Osteoblast (primary cell): ENCODE measurements at regions not wholly inside any gene's neighbourhood (a gene's known extent, or its start where the extent isn't known, plus 50 kb on each side); places are given as distances from the start of the nearest gene placed in this dataset.

Experiments
- DNase-seq: peaks from one replicate; pipeline ENCODE4 v3.0.0; 2011; ENCODE audit warnings: low spot score, mixed read lengths; ENCODE audit not compliant: insufficient read length; ENCODE audit errors: missing footprints
- H2AFZ ChIP-seq: 2 replicates; pipeline ENCODE4 v1.6.0; 2011; ENCODE audit warnings: mild to moderate bottlenecking, low read length
- H3K27ac ChIP-seq: 2 replicates; pipeline ENCODE4 v1.5.1; 2011; ENCODE audit warnings: mild to moderate bottlenecking, low read depth, low read length, moderate library complexity
- H3K27me3 ChIP-seq: 2 replicates; pipeline ENCODE4 v1.6.0; 2012; ENCODE audit warnings: mild to moderate bottlenecking, control low read depth, inconsistent platforms, low read length, moderate library complexity; ENCODE audit not compliant: insufficient read depth
- H3K36me3 ChIP-seq: 2 replicates; pipeline ENCODE4 v1.5.1; 2011; ENCODE audit warnings: mild to moderate bottlenecking, low read length, control low read depth, moderate library complexity; ENCODE audit not compliant: insufficient read depth
- H3K4me1 ChIP-seq: 2 replicates; pipeline ENCODE4 v1.5.1; 2011; ENCODE audit warnings: mild to moderate bottlenecking, low read length, control low read depth, moderate library complexity; ENCODE audit not compliant: insufficient read depth
- H3K4me2 ChIP-seq: 2 replicates; pipeline ENCODE4 v1.6.0; 2011; ENCODE audit warnings: mild to moderate bottlenecking, low read length; ENCODE audit not compliant: insufficient read depth
- H3K4me3 ChIP-seq: fragments of 200-600 bp; sonication (generic); 3 replicates; pipeline ENCODE4 v1.5.1; 2012; ENCODE audit warnings: mild to moderate bottlenecking, low read length, inconsistent platforms; ENCODE audit not compliant: insufficient read depth
- H3K79me2 ChIP-seq: 2 replicates; pipeline ENCODE4 v1.6.0; 2012; ENCODE audit warnings: mild to moderate bottlenecking, low read length, control low read depth, inconsistent platforms; ENCODE audit not compliant: insufficient read depth
- H3K9me3 ChIP-seq: 2 replicates; pipeline ENCODE4 v1.5.1; 2011; ENCODE audit warnings: low read depth, low read length, control low read depth
- H4K20me1 ChIP-seq: 2 replicates; pipeline ENCODE4 v1.6.0; 2012; ENCODE audit warnings: mild to moderate bottlenecking, low read length, control low read depth; ENCODE audit not compliant: insufficient read depth
- CTCF ChIP-seq: IDR thresholded peaks from 2 replicates; pipeline ENCODE4 v1.5.1; 2011; ENCODE audit warnings: mild to moderate bottlenecking, low read depth, low read length, moderate library complexity; ENCODE audit errors: extremely low read depth

GRCh38 chr19:56955637-56956216, 115.2 kb upstream of the PEG3 start:
- no peak for TF ChIP-seq CTCF
- Histone ChIP-seq H3K36me3 (no peaks in the 10 kb centered on the region), H4K20me1 (no peaks in the 10 kb centered on the region), H3K27ac (no peak overlapping the region), H2AFZ (no peak overlapping the region), H3K79me2 (no peaks in the 10 kb centered on the region), H3K4me3 (no peak overlapping the region), H3K4me1 (no peaks in the 10 kb centered on the region), H3K27me3 (no peaks in the 10 kb centered on the region), H3K9me3 (peaks cover 2% of the 10 kb centered on the region), H3K4me2 (no peak overlapping the region)
- no peak for DNase-seq

GRCh38 chr19:56956503-56957226, 116.1 kb upstream of the PEG3 start:
- Histone ChIP-seq H2AFZ (no peak overlapping the region), H3K36me3 (no peaks in the 10 kb centered on the region), H3K27me3 (no peaks in the 10 kb centered on the region), H4K20me1 (no peaks in the 10 kb centered on the region), H3K4me3 (no peak overlapping the region), H3K9me3 (peaks cover 2% of the 10 kb centered on the region), H3K79me2 (no peaks in the 10 kb centered on the region), H3K4me1 (no peaks in the 10 kb centered on the region), H3K27ac (no peak overlapping the region), H3K4me2 (no peak overlapping the region)
- TF ChIP-seq CTCF = no peak
- no peak for DNase-seq

GRCh38 chr19:56959205-56959604, 118.7 kb upstream of the PEG3 start:
- Histone ChIP-seq H3K4me1 (no peaks in the 10 kb centered on the region), H3K9me3 (peaks cover 2% of the 10 kb centered on the region), H3K27ac (no peak overlapping the region), H3K27me3 (no peaks in the 10 kb centered on the region), H4K20me1 (no peaks in the 10 kb centered on the region), H3K4me3 (no peak overlapping the region), H2AFZ (no peak overlapping the region), H3K4me2 (no peak overlapping the region), H3K79me2 (no peaks in the 10 kb centered on the region), H3K36me3 (no peaks in the 10 kb centered on the region)
- no peak for TF ChIP-seq CTCF
- no peak for DNase-seq

- Histone ChIP-seq H3K27ac (no peak overlapping the region), H4K20me1 (no peaks in the 10 kb centered on the region), H2AFZ (no peak overlapping the region), H3K79me2 (no peaks in the 10 kb centered on the region), H3K4me2 (no peak overlapping the region), H3K27me3 (no peaks in the 10 kb centered on the region), H3K4me1 (no peaks in the 10 kb centered on the region), H3K36me3 (no peaks in the 10 kb centered on the region), H3K4me3 (no peak overlapping the region), H3K9me3 (peaks cover 2% of the 10 kb centered on the region)
- DNase-seq = no peak
- TF ChIP-seq CTCF = no peak
Measured at GRCh38 chr19:56960959-56961543, 120.5 kb upstream of the PEG3 start.
